GM03348 (cell line): ENCODE measurements at regions not wholly inside any gene's neighbourhood (a gene's known extent, or its start where the extent isn't known, plus 50 kb on each side); places are given as distances from the start of the nearest gene placed in this dataset.
"Not testable (repeated sequence)": the region's sequence is repeated elsewhere in the genome, so short reads cannot be mapped to it uniquely, and the experiment has no call there.

ENCODE experiments used
- DNase-seq: peaks from one replicate; pipeline ENCODE4 v3.0.0; 2012; ENCODE audit warnings: low spot score

GRCh38 chr17:71488851-71489250, 632.0 kb upstream of the SOX9 start:
- DNase-seq = no peak

GRCh38 chr17:71494062-71494855, 626.6 kb upstream of the SOX9 start:
- DNase-seq = peak; percentile 57

GRCh38 chr17:71495420-71495819, 625.4 kb upstream of the SOX9 start:
- no peak for DNase-seq

- peak; percentile 55 for DNase-seq
These were observed 624.3 kb upstream of the SOX9 start for GRCh38 chr17:71496552-71496951.

GRCh38 chr17:71500761-71501555, 619.9 kb upstream of the SOX9 start:
- peak; percentile 68 for DNase-seq

- no peak for DNase-seq
These were observed 619.1 kb upstream of the SOX9 start for GRCh38 chr17:71501711-71502110.

- DNase-seq = no peak
These were observed 618.4 kb upstream of the SOX9 start for GRCh38 chr17:71502443-71502842.

- DNase-seq = no peak
These were observed 616.9 kb upstream of the SOX9 start for GRCh38 chr17:71503710-71504465.

- DNase-seq = peak; percentile 68
These were observed 615.6 kb upstream of the SOX9 start for GRCh38 chr17:71505200-71505599.

GRCh38 chr17:71505981-71506380, 614.8 kb upstream of the SOX9 start:
- no peak for DNase-seq

- DNase-seq = no peak
These were observed 609.4 kb upstream of the SOX9 start for GRCh38 chr17:71511266-71511995.

GRCh38 chr17:71513725-71514124, 607.1 kb upstream of the SOX9 start:
- DNase-seq = not testable (repeated sequence)

- no peak for DNase-seq
These were observed 604.7 kb upstream of the SOX9 start for GRCh38 chr17:71516149-71516548.

- DNase-seq = no peak
These were observed 601.5 kb upstream of the SOX9 start for GRCh38 chr17:71519285-71519684.

GRCh38 chr17:71521724-71522123, 599.1 kb upstream of the SOX9 start:
- no peak for DNase-seq

GRCh38 chr17:71522383-71522782, 598.4 kb upstream of the SOX9 start:
- no peak for DNase-seq

- peak; percentile 29 for DNase-seq
These were observed 593.5 kb upstream of the SOX9 start for GRCh38 chr17:71527311-71527710.

- no peak for DNase-seq
These were observed 592.6 kb upstream of the SOX9 start for GRCh38 chr17:71528210-71528609.

GRCh38 chr17:71530248-71530647, 590.6 kb upstream of the SOX9 start:
- DNase-seq = peak; percentile 2

GRCh38 chr17:71535321-71535720, 585.5 kb upstream of the SOX9 start:
- no peak for DNase-seq

- DNase-seq = no peak
These were observed 574.4 kb upstream of the SOX9 start for GRCh38 chr17:71546419-71546818.

GRCh38 chr17:71547904-71548303, 572.9 kb upstream of the SOX9 start:
- DNase-seq = no peak
